ENCODE measurements at regions not wholly inside any gene's neighbourhood (a gene's known extent, or its start where the extent isn't known, plus 50 kb on each side); places are given as distances from the start of the nearest gene placed in this dataset.

DNA sequence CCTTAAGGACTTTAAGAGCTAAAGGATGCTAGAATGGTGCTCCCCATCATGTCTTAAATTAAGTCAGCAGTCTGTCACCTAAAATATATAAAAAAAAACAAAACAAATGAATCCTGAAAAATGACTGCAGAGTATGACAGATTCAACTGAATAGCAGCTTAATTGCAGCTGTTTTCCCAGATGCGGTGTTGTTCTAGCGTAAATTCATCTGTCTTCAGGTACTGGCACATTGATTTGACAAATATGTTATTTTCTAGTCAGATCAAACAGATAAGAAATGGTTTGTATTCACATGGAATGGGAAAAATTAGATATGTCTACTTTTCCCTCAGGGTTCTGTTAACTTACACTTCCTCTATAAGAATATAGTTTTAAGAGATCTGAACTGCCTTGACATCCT, 211.7 kb downstream of the NAF1 start:
- TF ChIP-seq, protein P1, sequence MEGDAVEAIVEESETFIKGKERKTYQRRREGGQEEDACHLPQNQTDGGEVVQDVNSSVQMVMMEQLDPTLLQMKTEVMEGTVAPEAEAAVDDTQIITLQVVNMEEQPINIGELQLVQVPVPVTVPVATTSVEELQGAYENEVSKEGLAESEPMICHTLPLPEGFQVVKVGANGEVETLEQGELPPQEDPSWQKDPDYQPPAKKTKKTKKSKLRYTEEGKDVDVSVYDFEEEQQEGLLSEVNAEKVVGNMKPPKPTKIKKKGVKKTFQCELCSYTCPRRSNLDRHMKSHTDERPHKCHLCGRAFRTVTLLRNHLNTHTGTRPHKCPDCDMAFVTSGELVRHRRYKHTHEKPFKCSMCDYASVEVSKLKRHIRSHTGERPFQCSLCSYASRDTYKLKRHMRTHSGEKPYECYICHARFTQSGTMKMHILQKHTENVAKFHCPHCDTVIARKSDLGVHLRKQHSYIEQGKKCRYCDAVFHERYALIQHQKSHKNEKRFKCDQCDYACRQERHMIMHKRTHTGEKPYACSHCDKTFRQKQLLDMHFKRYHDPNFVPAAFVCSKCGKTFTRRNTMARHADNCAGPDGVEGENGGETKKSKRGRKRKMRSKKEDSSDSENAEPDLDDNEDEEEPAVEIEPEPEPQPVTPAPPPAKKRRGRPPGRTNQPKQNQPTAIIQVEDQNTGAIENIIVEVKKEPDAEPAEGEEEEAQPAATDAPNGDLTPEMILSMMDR (IDR thresholded peaks at IDR 0.05; ENCODE audit: low read depth, low read length) = no peak
- TF ChIP-seq EZH2phosphoT487 (IDR thresholded peaks at IDR 0.05; ENCODE audit: low read depth) = no peak
